ENCODE measurements at regions not wholly inside any gene's neighbourhood (a gene's known extent, or its start where the extent isn't known, plus 50 kb on each side); places are given as distances from the start of the nearest gene placed in this dataset.

DNA sequence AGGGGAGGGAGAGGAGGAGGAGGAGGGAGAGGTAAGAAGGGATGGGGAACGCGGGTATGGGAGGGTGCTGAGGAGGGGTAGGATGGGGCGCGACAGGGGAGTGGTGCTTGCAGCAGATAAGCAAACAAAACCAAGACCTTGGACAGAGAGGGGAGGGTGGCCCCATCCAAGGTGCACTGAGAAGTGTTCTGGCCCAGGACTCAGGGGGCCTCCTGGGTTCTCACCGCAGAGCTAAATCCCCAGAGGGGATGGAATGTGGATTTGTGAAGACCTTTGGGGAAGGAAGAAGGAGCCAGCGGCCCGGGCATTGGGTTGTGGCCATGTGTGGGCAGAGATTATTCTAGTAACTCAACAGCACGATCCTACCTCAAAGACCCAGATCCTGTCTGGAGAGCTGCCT is 90.9 kb upstream of the LINC01488 start:
- no peak for DNase-seq (ENCODE audit: low spot score in 2 of 2)
- no peaks in the 10 kb centered on the region for H3K4me1 Mint-ChIP-seq
- peaks cover 15% of the 10 kb centered on the region for H3K9me3 Mint-ChIP-seq
- no peak overlapping the region for H3K4me3 Mint-ChIP-seq
- H3K36me3 Mint-ChIP-seq, result peaks cover 2% of the 10 kb centered on the region
- ATAC-seq (ENCODE audit: low read depth), result no peak
- peaks cover 13% of the 10 kb centered on the region for H3K27me3 Mint-ChIP-seq
- H3K27ac Mint-ChIP-seq, result no peak overlapping the region

DNA sequence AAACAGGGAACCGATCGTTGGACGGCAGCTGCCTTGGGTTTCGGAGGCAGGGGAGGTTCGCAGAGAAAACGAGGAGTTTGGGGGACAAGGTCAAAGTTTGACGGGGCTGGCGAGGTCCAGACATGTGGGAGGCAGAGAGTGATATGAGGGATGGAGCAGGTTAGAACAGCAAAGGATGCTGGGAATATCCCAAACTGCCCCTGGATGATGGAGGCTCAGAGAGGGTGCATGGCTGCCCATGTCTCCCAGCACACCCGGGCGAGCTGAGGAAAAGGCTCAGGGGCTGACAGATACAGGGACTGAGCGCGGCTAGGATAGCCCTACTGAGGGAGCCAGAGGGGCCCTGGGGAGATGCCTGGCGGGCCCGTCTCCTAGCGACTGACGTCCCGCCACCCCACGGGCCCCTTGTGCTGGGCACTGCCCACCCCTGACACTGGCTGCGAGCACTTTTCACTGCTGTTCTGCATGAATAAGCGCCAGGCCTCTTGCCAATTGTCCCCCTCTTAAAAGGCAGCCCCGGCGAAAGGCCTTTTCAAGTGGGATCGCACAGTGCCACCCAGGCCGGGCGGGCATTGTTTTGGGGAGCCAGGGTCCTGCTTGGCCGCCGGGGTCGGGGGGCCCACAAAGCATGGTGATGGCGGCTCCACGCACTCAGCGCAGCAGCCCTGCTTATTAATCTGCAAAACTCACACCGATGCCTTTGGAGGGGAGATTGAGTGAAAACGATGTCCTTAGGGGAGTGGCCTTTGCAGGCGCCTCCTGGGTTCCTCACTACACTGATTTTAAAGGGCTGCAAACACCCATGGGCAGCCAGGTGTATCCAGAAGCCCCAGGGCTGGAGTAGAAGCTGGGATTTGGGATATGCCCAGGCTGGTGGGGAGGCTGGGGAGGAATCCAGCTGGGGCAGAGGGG is 90.0 kb upstream of the LINC01488 start:
- DNase-seq (ENCODE audit: low spot score in 2 of 2), result no peak
- Mint-ChIP-seq H3K4me1 (no peaks in the 10 kb centered on the region), H3K27ac (no peak overlapping the region), H3K4me3 (no peak overlapping the region), H3K9me3 (peaks cover 15% of the 10 kb centered on the region), H3K27me3 (peaks cover 13% of the 10 kb centered on the region), H3K36me3 (peaks cover 2% of the 10 kb centered on the region)
- ATAC-seq (ENCODE audit: low read depth), result no peak

DNA sequence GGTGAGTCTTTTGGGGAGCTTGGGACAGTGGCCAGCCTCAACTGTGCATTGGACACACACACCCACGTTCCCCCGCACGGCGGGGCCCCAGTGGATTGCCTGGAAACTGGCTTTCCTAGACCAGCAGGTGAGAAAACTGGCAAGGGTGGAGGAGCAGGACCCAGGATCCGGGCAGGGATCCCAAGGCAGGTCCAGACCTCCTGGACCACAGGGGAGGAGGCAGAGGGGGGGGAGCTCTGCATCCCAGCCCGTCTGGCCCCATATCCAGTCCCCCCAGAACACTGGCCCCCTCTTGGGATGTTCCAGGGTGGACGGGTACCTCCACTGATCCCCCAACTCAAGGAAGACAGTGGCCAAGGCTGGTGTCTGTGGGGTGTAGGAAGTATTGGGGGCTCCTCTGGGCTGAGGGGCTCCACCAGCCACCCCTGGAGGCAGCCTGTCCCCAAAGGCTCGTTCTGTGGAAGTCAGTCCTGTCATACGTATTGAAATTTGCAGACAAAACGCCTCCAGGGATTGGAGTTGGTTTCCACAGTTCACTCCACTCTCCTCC is 89.3 kb upstream of the LINC01488 start:
- H3K27me3 Mint-ChIP-seq, result peaks cover 13% of the 10 kb centered on the region

GRCh38 chr11:69393178-69393832 is 88.2 kb upstream of the LINC01488 start:
- DNase-seq (ENCODE audit: low spot score in 2 of 2) (no peak), ATAC-seq (ENCODE audit: low read depth) (no peak)
- H3K36me3 Mint-ChIP-seq, result peaks cover 2% of the 10 kb centered on the region
- no peaks in the 10 kb centered on the region for H3K4me1 Mint-ChIP-seq
- H3K27me3 Mint-ChIP-seq, result peaks cover 13% of the 10 kb centered on the region
- peaks cover 5% of the 10 kb centered on the region for H3K9me3 Mint-ChIP-seq
- no peak overlapping the region for H3K27ac Mint-ChIP-seq
- no peak overlapping the region for H3K4me3 Mint-ChIP-seq

More for the DNA sequence above, 89.3 kb upstream of the LINC01488 start:
- Mint-ChIP-seq H3K9me3 (peaks cover 14% of the 10 kb centered on the region), H3K4me1 (no peaks in the 10 kb centered on the region), H3K4me3 (no peak overlapping the region), H3K27ac (no peak overlapping the region), H3K36me3 (peaks cover 2% of the 10 kb centered on the region)
- DNase-seq (ENCODE audit: low spot score in 2 of 2) (no peak), ATAC-seq (ENCODE audit: low read depth) (no peak)

DNA sequence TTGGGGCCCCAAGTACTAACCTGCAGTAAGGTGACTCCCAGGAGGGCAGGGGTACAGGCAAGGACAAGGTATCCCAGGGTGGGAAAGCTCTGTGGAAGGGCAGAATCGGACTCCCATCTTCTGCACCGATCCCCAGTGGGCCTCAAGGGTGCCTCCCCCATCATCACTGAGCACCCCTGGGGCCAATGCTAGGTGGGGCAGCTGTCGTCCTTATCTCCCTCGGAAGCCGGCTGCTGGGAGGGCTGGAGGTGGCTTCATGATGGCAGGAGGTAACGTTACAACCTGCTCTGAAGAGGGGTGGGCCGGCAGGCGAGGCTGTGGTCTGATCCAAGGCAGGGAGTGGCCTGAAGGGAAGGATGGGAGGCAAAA is 87.6 kb upstream of the LINC01488 start:
- Mint-ChIP-seq H3K4me3 (no peak overlapping the region), H3K27ac (no peak overlapping the region), H3K36me3 (no peaks in the 10 kb centered on the region), H3K27me3 (peaks cover 14% of the 10 kb centered on the region), H3K9me3 (peaks cover under 1% of the 10 kb centered on the region), H3K4me1 (no peaks in the 10 kb centered on the region)
- DNase-seq (ENCODE audit: low spot score in 2 of 2), result no peak
- no peak for ATAC-seq (ENCODE audit: low read depth)

- Mint-ChIP-seq H3K4me3 (no peak overlapping the region), H3K9me3 (no peaks in the 10 kb centered on the region), H3K4me1 (no peaks in the 10 kb centered on the region), H3K36me3 (no peaks in the 10 kb centered on the region), H3K27ac (no peak overlapping the region), H3K27me3 (peaks cover 14% of the 10 kb centered on the region)
- ATAC-seq (ENCODE audit: low read depth) (no peak), DNase-seq (ENCODE audit: low spot score in 2 of 2) (no peak)
Observed at GRCh38 chr11:69394234-69394868, 87.1 kb upstream of the LINC01488 start.

GRCh38 chr11:69394869-69395246 is 86.6 kb upstream of the LINC01488 start:
- peaks cover 14% of the 10 kb centered on the region for H3K27me3 Mint-ChIP-seq
- H3K4me1 Mint-ChIP-seq, result no peaks in the 10 kb centered on the region
- ATAC-seq (ENCODE audit: low read depth) (no peak), DNase-seq (ENCODE audit: low spot score in 2 of 2) (no peak)
- no peak overlapping the region for H3K4me3 Mint-ChIP-seq
- H3K9me3 Mint-ChIP-seq, result no peaks in the 10 kb centered on the region
- H3K27ac Mint-ChIP-seq, result no peak overlapping the region
- no peaks in the 10 kb centered on the region for H3K36me3 Mint-ChIP-seq

DNA sequence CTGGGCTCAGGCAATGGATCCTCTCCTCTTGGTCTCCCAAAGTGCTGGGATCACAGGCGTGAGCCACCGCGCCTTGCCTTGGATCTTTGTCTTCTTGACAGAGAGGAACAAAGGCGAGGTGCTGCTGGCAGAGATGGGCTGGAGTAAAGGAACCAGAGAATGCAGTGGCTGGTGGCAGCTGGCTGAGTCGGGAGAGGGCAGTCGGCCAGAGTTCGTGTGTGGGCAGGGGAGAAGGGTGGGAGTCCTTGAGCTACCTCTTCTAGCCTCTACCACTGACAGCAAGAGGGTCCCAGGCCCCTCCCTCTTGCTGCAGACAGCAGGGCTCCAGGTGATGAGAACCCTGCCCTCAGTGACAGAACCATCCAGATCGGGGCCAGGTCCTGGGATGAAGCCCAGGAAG is 86.2 kb upstream of the LINC01488 start:
- DNase-seq (ENCODE audit: low spot score in 2 of 2) (no peak), ATAC-seq (ENCODE audit: low read depth) (no peak)
- Mint-ChIP-seq H3K4me1 (no peaks in the 10 kb centered on the region), H3K27ac (no peak overlapping the region), H3K36me3 (no peaks in the 10 kb centered on the region), H3K9me3 (no peaks in the 10 kb centered on the region), H3K27me3 (peaks cover 14% of the 10 kb centered on the region), H3K4me3 (no peak overlapping the region)

- no peak for DNase-seq (ENCODE audit: low spot score in 2 of 2)
- peaks cover 1% of the 10 kb centered on the region for H3K4me1 Mint-ChIP-seq
- H3K27me3 Mint-ChIP-seq, result peaks cover 7% of the 10 kb centered on the region
- H3K4me3 Mint-ChIP-seq, result no peak overlapping the region
- no peak overlapping the region for H3K27ac Mint-ChIP-seq
- H3K36me3 Mint-ChIP-seq, result no peaks in the 10 kb centered on the region
- ATAC-seq (ENCODE audit: low read depth), result no peak
- H3K9me3 Mint-ChIP-seq, result no peaks in the 10 kb centered on the region
Observed at GRCh38 chr11:69396051-69396947, 85.2 kb upstream of the LINC01488 start.

GRCh38 chr11:69396948-69397307 is 84.5 kb upstream of the LINC01488 start:
- H3K36me3 Mint-ChIP-seq, result no peaks in the 10 kb centered on the region
- H3K27me3 Mint-ChIP-seq, result peaks cover 7% of the 10 kb centered on the region
- no peak overlapping the region for H3K4me3 Mint-ChIP-seq
- no peaks in the 10 kb centered on the region for H3K9me3 Mint-ChIP-seq
- H3K27ac Mint-ChIP-seq, result no peak overlapping the region
- ATAC-seq (ENCODE audit: low read depth), result no peak
- no peak for DNase-seq (ENCODE audit: low spot score in 2 of 2)
- peaks cover 7% of the 10 kb centered on the region for H3K4me1 Mint-ChIP-seq

DNA sequence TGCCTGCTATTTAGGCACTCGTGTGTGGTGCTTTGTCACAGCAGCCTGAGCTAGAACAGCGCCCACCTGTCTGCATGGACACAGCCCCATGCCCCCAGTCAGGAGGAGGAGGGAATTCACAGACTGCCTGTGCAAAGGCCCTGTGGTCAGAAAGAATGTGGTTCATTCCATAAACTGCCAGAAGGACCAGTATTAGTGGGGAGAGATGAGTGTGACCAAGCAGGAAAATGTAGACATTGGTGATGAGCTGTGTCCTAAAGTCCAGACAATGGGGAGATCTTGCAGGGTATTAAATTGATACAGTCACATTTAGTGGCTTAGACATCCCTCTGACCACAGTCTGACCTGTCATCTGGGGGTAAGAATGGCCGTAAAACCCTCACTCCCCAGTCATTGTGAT is 83.7 kb upstream of the LINC01488 start:
- H3K27me3 Mint-ChIP-seq, result peaks cover 7% of the 10 kb centered on the region
- peaks cover 9% of the 10 kb centered on the region for H3K4me1 Mint-ChIP-seq
- DNase-seq (ENCODE audit: low spot score in 2 of 2) (no peak), ATAC-seq (ENCODE audit: low read depth) (no peak)
- H3K36me3 Mint-ChIP-seq, result no peaks in the 10 kb centered on the region
- H3K4me3 Mint-ChIP-seq, result no peak overlapping the region
- no peaks in the 10 kb centered on the region for H3K9me3 Mint-ChIP-seq
- no peak overlapping the region for H3K27ac Mint-ChIP-seq

GRCh38 chr11:69398529-69399492 is 82.7 kb upstream of the LINC01488 start:
- H3K9me3 Mint-ChIP-seq, result peaks cover 7% of the 10 kb centered on the region
- H3K4me3 Mint-ChIP-seq, result no peak overlapping the region
- peaks cover 4% of the 10 kb centered on the region for H3K36me3 Mint-ChIP-seq
- peaks cover 9% of the 10 kb centered on the region for H3K27me3 Mint-ChIP-seq
- no peak for ATAC-seq (ENCODE audit: low read depth)
- no peak for DNase-seq (ENCODE audit: low spot score in 2 of 2)
- no peak overlapping the region for H3K27ac Mint-ChIP-seq
- peaks cover 9% of the 10 kb centered on the region for H3K4me1 Mint-ChIP-seq

- H3K9me3 Mint-ChIP-seq, result peaks cover 7% of the 10 kb centered on the region
- peaks cover 6% of the 10 kb centered on the region for H3K27me3 Mint-ChIP-seq
- H3K36me3 Mint-ChIP-seq, result peaks cover 4% of the 10 kb centered on the region
- ATAC-seq (ENCODE audit: low read depth), result no peak
- H3K4me1 Mint-ChIP-seq, result peaks cover 9% of the 10 kb centered on the region
- no peak for DNase-seq (ENCODE audit: low spot score in 2 of 2)
- no peak overlapping the region for H3K27ac Mint-ChIP-seq
- H3K4me3 Mint-ChIP-seq, result no peak overlapping the region
Observed at GRCh38 chr11:69400140-69400539, 81.3 kb upstream of the LINC01488 start.

All from memory B cell (primary cell).